ENCODE measurements at regions not wholly inside any gene's neighbourhood (a gene's known extent, or its start where the extent isn't known, plus 50 kb on each side); places are given as distances from the start of the nearest gene placed in this dataset.

DNA sequence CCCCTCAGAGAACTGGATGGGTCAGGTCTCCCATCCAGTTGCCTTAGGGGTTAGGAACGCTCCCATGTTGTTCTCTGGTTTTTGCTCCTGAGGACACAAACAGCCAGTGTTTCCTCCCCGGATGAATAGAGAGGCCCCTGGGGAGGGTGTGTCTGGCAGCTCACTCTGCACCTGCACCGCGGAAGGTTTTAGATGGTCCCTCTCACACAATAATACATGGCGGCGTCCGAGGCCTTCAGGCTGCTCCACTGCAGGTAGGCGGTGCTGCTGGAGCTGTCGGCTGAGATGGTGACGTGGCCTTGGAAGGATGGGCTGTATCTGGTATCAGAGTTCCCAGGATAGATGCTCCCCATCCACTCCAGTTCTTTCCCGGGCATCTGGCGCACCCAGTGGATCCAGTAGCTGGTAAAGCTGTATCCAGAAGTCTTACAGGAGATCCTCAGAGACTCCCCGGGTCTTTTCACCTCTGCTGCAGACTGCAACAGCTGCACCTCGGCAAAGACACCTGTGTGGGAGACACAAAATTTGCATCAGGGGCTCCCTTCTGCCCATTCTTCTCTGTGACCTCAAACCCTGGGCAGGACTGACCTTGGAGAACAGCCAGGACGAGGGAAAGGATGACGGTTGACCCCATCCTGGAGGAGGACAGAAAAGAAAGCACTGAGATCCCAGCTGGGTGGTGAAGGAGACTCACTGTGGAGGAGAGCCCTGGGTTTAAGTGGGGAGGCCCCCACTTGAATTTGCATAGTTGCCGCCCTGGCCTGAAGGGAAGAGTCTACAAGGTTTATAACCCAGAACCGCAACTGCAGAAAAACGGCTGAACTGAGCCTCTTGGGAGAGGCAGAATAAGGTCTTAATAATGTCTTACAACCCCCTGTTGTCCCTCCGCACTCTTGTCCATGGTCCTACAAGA, 1324.8 kb downstream of the TMEM121 start:
- peaks cover 0 to 16% (median 6%) of the 10 kb centered on the region in 3 donors for H3K4me1 ChIP-seq
- intact Hi-C loops (cut with DNase I): no loop called here
- FAIRE-seq (no peak), DNase-seq (no peak), ATAC-seq (no peak)
- TF ChIP-seq, protein P1, sequence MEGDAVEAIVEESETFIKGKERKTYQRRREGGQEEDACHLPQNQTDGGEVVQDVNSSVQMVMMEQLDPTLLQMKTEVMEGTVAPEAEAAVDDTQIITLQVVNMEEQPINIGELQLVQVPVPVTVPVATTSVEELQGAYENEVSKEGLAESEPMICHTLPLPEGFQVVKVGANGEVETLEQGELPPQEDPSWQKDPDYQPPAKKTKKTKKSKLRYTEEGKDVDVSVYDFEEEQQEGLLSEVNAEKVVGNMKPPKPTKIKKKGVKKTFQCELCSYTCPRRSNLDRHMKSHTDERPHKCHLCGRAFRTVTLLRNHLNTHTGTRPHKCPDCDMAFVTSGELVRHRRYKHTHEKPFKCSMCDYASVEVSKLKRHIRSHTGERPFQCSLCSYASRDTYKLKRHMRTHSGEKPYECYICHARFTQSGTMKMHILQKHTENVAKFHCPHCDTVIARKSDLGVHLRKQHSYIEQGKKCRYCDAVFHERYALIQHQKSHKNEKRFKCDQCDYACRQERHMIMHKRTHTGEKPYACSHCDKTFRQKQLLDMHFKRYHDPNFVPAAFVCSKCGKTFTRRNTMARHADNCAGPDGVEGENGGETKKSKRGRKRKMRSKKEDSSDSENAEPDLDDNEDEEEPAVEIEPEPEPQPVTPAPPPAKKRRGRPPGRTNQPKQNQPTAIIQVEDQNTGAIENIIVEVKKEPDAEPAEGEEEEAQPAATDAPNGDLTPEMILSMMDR (IDR thresholded peaks at IDR 0.05): no peak
- no peaks in the 10 kb centered on the region for H3K27me3 ChIP-seq
- no peak overlapping the region for H3K4me3 ChIP-seq
- H3K27ac ChIP-seq: no peak overlapping the region
- whole genome bisulfite sequencing, 2 donors: 77 to 79% methylated on average over 20 of the region's 20 CpGs
- H3K9me3 ChIP-seq: no peaks in the 10 kb centered on the region
- H3K36me3 ChIP-seq: no peaks in the 10 kb centered on the region

DNA sequence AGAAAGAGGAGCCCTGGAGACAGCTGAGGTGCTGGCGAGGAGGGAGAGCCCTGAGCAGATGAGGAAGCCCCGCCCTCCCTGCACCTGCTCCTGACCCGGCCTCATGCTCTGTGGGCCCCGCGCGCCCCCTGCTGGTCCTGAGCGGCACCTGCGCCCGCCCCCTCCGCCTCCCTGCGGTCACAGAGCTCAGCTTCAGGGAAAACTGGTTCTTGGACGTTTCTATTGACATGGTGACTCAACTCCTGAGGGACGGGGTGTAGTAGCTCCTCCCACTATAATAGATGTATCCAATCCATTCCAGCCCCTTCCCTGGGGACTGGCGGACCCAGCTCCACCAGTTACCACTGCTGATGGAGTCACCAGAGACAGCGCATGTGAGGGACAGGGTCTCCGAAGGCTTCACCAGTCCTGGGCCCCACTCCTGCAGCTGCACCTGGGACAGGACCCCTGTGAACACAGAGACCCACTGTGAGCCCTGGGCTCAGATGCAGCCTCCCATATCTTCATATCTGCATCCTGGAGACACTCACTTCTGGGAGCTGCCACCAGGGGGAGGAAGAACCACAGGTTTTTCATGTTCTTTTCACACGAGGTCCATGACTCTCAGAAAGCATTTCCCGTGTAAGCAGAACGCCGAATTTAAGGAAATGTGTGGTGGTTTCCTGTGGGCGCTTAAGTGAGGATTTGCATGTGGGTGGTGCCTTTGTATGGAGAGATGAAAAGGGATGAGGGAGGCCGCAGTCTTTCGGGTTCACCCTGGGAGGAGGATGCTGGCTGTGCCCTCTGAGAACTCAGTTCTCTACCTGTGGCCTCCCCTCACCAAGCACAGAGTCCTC, 1346.4 kb downstream of the TMEM121 start:
- H3K4me3 ChIP-seq: no peak overlapping the region
- 40 to 42% methylated on average over 20 to 23 of the region's 23 CpGs for WGBS, 2 donors
- intact Hi-C loops (cut with DNase I): no loop called here
- ATAC-seq (peak; percentile 91 to 95 (median 94)), FAIRE-seq (no peak), DNase-seq (peak; percentile 38 to 90 (median 86))
- no peaks in the 10 kb centered on the region for H3K4me1 ChIP-seq
- H3K27ac ChIP-seq: no peak overlapping the region
- peaks cover 0 to 6% (median 0%) of the 10 kb centered on the region in 4 donors for H3K27me3 ChIP-seq
- TF ChIP-seq, protein P1 (IDR thresholded peaks at IDR 0.05): peak; percentile 26 to 60 (median 56)
- H3K9me3 ChIP-seq: no peaks in the 10 kb centered on the region
- H3K36me3 ChIP-seq: no peaks in the 10 kb centered on the region

DNA sequence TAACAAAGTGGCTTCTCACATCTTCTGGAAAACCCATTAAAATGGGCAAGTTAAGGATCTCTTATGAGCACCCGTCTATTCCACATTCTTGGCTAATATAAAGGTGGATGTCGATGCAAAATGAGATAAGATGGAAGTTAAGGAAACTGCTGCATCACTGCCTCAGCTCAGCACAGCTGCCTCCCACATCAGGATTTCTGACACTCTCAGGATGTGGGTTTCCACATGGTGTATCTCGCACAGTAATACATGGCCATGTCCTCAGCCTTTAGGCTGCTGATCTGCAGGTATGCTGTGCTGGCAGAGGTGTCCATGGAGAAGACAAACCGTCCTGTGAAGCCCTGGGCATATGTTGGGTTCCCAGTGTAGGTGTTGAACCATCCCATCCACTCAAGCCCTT, 1348.0 kb downstream of the TMEM121 start:
- 31 to 37% methylated on average over 4 of the region's 4 CpGs for WGBS, 2 donors
- Histone ChIP-seq H3K4me3 (no peak overlapping the region), H3K36me3 (no peaks in the 10 kb centered on the region), H3K9me3 (no peaks in the 10 kb centered on the region), H3K4me1 (no peaks in the 10 kb centered on the region), H3K27me3 (peaks cover 0 to 6% (median 0%) of the 10 kb centered on the region in 4 donors), H3K27ac (no peak overlapping the region)
- no peak for DNase-seq
- no peak for FAIRE-seq
- TF ChIP-seq, protein P1 (IDR thresholded peaks at IDR 0.05): no peak
- ATAC-seq: no peak
- intact Hi-C loops (cut with DNase I): no loop called here

DNA sequence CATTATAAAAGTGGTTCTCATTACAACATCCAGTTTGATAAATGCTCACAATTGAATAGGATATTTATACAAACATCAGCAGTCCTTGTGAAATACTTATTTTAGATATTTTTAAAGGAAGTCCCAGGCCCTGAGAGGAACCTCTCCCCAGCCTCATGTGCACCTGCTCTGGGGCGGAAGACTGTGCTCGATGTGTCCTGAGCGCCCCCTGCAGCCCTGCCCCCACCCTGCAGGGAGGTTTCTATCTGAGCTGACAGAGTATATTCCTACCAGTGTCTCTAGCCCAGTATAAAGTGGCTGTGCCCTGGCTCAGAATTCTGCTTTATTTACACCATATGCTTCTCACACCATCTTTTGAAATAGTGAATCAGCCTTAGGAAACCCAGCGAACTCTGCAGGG, 1349.1 kb downstream of the TMEM121 start:
- FAIRE-seq (no peak), ATAC-seq (peak in 1 of 4 donors; percentile 48), DNase-seq (peak in 2 of 6 donors; percentile 46 to 66)
- H3K27ac ChIP-seq: no peak overlapping the region
- H3K36me3 ChIP-seq: no peaks in the 10 kb centered on the region
- 13 to 19% methylated on average over 4 of the region's 4 CpGs for WGBS, 2 donors
- H3K4me1 ChIP-seq: no peaks in the 10 kb centered on the region
- TF ChIP-seq, protein P1 (IDR thresholded peaks at IDR 0.05): no peak
- intact Hi-C loops (cut with DNase I): no loop called here
- no peaks in the 10 kb centered on the region for H3K9me3 ChIP-seq
- H3K4me3 ChIP-seq: no peak overlapping the region
- H3K27me3 ChIP-seq: peaks cover 0 to 6% (median 0%) of the 10 kb centered on the region in 4 donors
